A549 (cell line): ENCODE measurements at regions not wholly inside any gene's neighbourhood (a gene's known extent, or its start where the extent isn't known, plus 50 kb on each side); places are given as distances from the start of the nearest gene placed in this dataset.

Experiments used
- ATAC-seq, 2 experiments: fragments of 200-7000 bp in 1 of 2; fragments of >200 bp in 1 of 2; cut with Nextera tagmentation in 1 of 2; cut with Tn5 transposase in 1 of 2; 3 replicates each; pipeline versions ENCODE4 v1.8.0 to v1.9.1; 2018 to 2020; ENCODE audit warnings: mild to moderate bottlenecking in 1 of 2, moderate library complexity in 1 of 2
- CTCF ChIA-PET: fragments of 300-600 bp; sonication (Branson Sonifier 250); formaldehyde crosslinking; extraction: SDS; loops from one replicate; lab custom pipeline; 2021; ENCODE audit warnings: antibody characterized with exemption, inconsistent platforms; lab: Yijun Ruan, JAX
- POLR2A ChIA-PET: fragments of 350-600 bp; formaldehyde crosslinking; extraction: SDS; loops from one replicate; lab custom pipeline; 2021; ENCODE audit warnings: antibody characterized with exemption, inconsistent platforms; lab: Yijun Ruan, JAX
- DNase-seq, 2 experiments: peaks; one replicate each; pipeline versions ENCODE4 v3.0.0 to v3.0.0-alpha.2; 2011 to 2016; ENCODE audit warnings: low read depth in 1 of 2, low spot score in 1 of 2
- FAIRE-seq: peaks from 2 replicates; lab custom pipeline; 2011; peaks lifted over from hg19 to GRCh38; lab: Jason Lieb, UNC
- H3K27ac ChIP-seq, 2 experiments: fragments of >200 bp; sonication (Bioruptor Twin); formaldehyde crosslinking; 3 replicates each; pipeline ENCODE4 v1.5.1; 2016 to 2017
- H3K4me1 ChIP-seq: fragments of >200 bp; sonication (Bioruptor Twin); formaldehyde crosslinking; 3 replicates; pipeline ENCODE4 v1.6.1; 2016
- H3K4me2 ChIP-seq: fragments of >200 bp; sonication (Bioruptor Twin); formaldehyde crosslinking; 3 replicates; pipeline ENCODE4 v1.6.1; 2016
- H3K4me3 ChIP-seq: fragments of >200 bp; sonication (Bioruptor Twin); formaldehyde crosslinking; 3 replicates; pipeline ENCODE4 v1.5.1; 2016
- H3K9me3 ChIP-seq: fragments of >200 bp; sonication (Bioruptor Twin); formaldehyde crosslinking; 3 replicates; pipeline ENCODE4 v1.6.1; 2016
- CBX8 ChIP-seq: fragments of 200-600 bp; sonication (generic); IDR thresholded peaks from 2 replicates; pipeline ENCODE4 v1.6.1; 2016
- CEBPB ChIP-seq, 2 experiments: fragments of >200 bp in 1 of 2; sonication (Bioruptor Twin) in 1 of 2; formaldehyde crosslinking in 1 of 2; IDR thresholded peaks; 2 replicates each; pipeline ENCODE4 v1.6.1; 2012 to 2016
- CHD4 ChIP-seq: fragments of 200-600 bp; sonication (generic); IDR thresholded peaks from 2 replicates; pipeline ENCODE4 v1.6.1; 2016; ENCODE audit warnings: antibody characterized with exemption, mild to moderate bottlenecking, borderline replicate concordance
- EHMT2 ChIP-seq: fragments of 200-600 bp; sonication (generic); IDR thresholded peaks from 2 replicates; pipeline ENCODE4 v1.6.1; 2016; ENCODE audit warnings: antibody characterized with exemption, low read depth, mild to moderate bottlenecking, moderate library complexity
- ESRRA ChIP-seq: fragments of 150-350 bp; IDR thresholded peaks from 2 replicates; pipeline ENCODE4 v1.6.1; 2014; ENCODE audit warnings: mild to moderate bottlenecking, low read length, borderline replicate concordance
- FOSB ChIP-seq: fragments of 250-450 bp; sonication (Bioruptor Pico); IDR thresholded peaks from 2 replicates; pipeline ENCODE4 v1.5.0; 2020; ENCODE audit warnings: mild to moderate bottlenecking, moderate library complexity
- FOSL2 ChIP-seq, 2 experiments: fragments of 450-650 bp in 1 of 2; fragments of >200 bp in 1 of 2; sonication (Bioruptor Twin) in 1 of 2; formaldehyde crosslinking; IDR thresholded peaks; 2 replicates each; pipeline versions ENCODE4 v1.5.0 to v1.6.1; 2016 to 2020; ENCODE audit warnings: mild to moderate bottlenecking in 1 of 2, moderate library complexity in 1 of 2
- FOXS1 ChIP-seq: fragments of 250-450 bp; sonication (Bioruptor Pico); IDR thresholded peaks from 2 replicates; pipeline ENCODE4 v1.5.0; 2020; ENCODE audit warnings: mild to moderate bottlenecking, moderate library complexity
- GATA3 ChIP-seq: IDR thresholded peaks from 2 replicates; pipeline ENCODE4 v1.6.1; 2012; ENCODE audit warnings: borderline replicate concordance
- HOXB5 ChIP-seq: fragments of 250-450 bp; sonication (Bioruptor Pico); IDR thresholded peaks from 2 replicates; pipeline ENCODE4 v1.5.0; 2020; ENCODE audit warnings: mild to moderate bottlenecking, moderate library complexity
- JUN ChIP-seq, 2 experiments: fragments of >200 bp; sonication (Bioruptor Twin); formaldehyde crosslinking; IDR thresholded peaks; 2 replicates in 1 of 2; 3 replicates in 1 of 2; pipeline ENCODE4 v1.6.1; 2016 to 2017
- MAFK ChIP-seq: fragments of 450-650 bp; IDR thresholded peaks from 2 replicates; pipeline ENCODE4 v1.6.1; 2014; ENCODE audit not compliant: partially characterized antibody
- MAZ ChIP-seq: fragments of 150-350 bp; IDR thresholded peaks from 2 replicates; pipeline ENCODE4 v1.6.1; 2014; ENCODE audit warnings: antibody characterized with exemption, low read depth, low read length, borderline replicate concordance
- NPAS2 ChIP-seq: fragments of 250-450 bp; sonication (Bioruptor Pico); IDR thresholded peaks from 2 replicates; pipeline ENCODE4 v1.8.0; 2022; ENCODE audit warnings: mild to moderate bottlenecking, moderate library complexity, borderline replicate concordance
- PHF8 ChIP-seq: fragments of 200-600 bp; sonication (generic); IDR thresholded peaks from 2 replicates; pipeline ENCODE4 v1.6.1; 2016; ENCODE audit warnings: low read depth, mild to moderate bottlenecking, antibody characterized with exemption, moderate library complexity, borderline replicate concordance
- POLR2AphosphoS2 ChIP-seq: conservative IDR thresholded peaks from 2 replicates; pipeline ENCODE4 v1.6.1; 2012; ENCODE audit warnings: low read length, improper control_type of control experiment, inconsistent platforms
- RCOR1 ChIP-seq: fragments of 150-350 bp; IDR thresholded peaks from 2 replicates; pipeline ENCODE4 v1.6.1; 2014; ENCODE audit warnings: antibody characterized with exemption, low read length, low read depth
- RFX5 ChIP-seq: fragments of 450-650 bp; IDR thresholded peaks from 2 replicates; pipeline ENCODE4 v1.7.1; 2014; ENCODE audit warnings: antibody characterized with exemption, mild to moderate bottlenecking, moderate library complexity
- SREBF2 ChIP-seq: fragments of 450-650 bp; IDR thresholded peaks from 2 replicates; pipeline ENCODE4 v1.6.1; 2014; ENCODE audit warnings: mild to moderate bottlenecking, moderate library complexity
- TP53 ChIP-seq: fragments of 250-450 bp; sonication (Bioruptor Pico); IDR thresholded peaks from 2 replicates; pipeline ENCODE4 v1.5.0; 2021; ENCODE audit warnings: mild to moderate bottlenecking, moderate library complexity
- ZC3H11A ChIP-seq: fragments of 450-650 bp; IDR thresholded peaks from 2 replicates; pipeline ENCODE4 v1.6.1; 2014; ENCODE audit warnings: antibody characterized with exemption, mild to moderate bottlenecking
- ZFP36 ChIP-seq: fragments of 450-650 bp; IDR thresholded peaks from 2 replicates; pipeline ENCODE4 v1.6.1; 2014; ENCODE audit warnings: borderline replicate concordance; ENCODE audit not compliant: partially characterized antibody
- ZNF302 ChIP-seq: fragments of 250-450 bp; sonication (Bioruptor Pico); IDR thresholded peaks from 2 replicates; pipeline ENCODE4 v1.9.0; 2021; ENCODE audit warnings: inconsistent platforms, mild to moderate bottlenecking, moderate library complexity
- WGBS: methylation state at CpG from one replicate; pipeline ENCODE4 v1.1.6; 2017; ENCODE audit errors: missing lambda C conversion rate; 5-methylcytosine and 5-hydroxymethylcytosine counted together
- TF ChIP-seq, protein P1 (sequence below): fragments of >200 bp; sonication (Bioruptor Twin); formaldehyde crosslinking; IDR thresholded peaks from 2 replicates; pipeline ENCODE4 v1.6.1; 2016
- TF ChIP-seq, protein P2 (sequence below): fragments of 450-650 bp; IDR thresholded peaks from 2 replicates; pipeline ENCODE4 v1.6.1; 2014; ENCODE audit warnings: antibody characterized with exemption
- TF ChIP-seq, protein P3 (sequence below): IDR thresholded peaks from 2 replicates; pipeline ENCODE4 v1.6.1; 2012
- TF ChIP-seq, protein P4 (sequence below): IDR thresholded peaks from 2 replicates; pipeline ENCODE4 v1.6.1; 2012; ENCODE audit warnings: low read depth, borderline replicate concordance
- TF ChIP-seq, protein P5 (sequence below): fragments of >200 bp; sonication (Bioruptor Twin); formaldehyde crosslinking; IDR thresholded peaks from 3 replicates; pipeline ENCODE4 v1.5.1; 2016
- TF ChIP-seq, protein P6 (sequence below): IDR thresholded peaks from 2 replicates; pipeline ENCODE4 v1.6.1; 2012

DNA sequence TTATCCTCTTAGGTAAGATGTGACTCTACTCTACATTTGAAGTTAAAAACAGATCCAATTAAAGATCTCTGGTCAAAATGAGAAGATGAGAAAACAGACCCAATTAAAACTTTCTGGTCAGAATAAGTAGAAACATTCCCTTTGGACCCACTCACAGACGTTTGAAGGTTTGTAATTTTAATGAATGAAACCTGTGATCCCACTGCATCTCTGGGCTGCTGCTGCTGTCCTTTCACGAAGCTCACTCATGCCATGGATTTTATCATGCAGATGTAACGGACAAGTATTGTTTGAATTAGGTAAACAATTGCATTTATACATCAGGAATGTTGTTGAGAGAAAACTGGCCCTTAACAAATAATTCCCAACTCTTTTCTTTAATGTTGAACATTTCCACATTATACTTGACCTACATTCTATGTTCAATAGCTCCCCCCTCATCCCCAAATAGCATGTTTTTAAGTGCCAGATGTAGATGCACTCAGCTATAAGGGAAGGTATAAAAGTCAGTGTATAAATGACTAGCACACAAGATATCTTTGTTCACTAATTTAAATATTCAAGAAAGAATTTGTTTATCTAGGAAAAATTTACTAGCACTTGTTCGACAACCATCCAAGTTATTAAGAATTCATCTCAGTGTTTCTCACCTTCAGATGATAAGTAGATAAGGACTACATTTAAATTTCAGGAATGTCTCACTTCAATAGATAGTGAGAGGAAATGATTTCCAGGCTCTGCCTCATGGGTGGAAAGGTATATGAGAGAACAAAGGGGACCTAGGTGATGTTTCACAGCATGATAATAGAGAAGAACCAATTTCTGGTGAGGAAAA lies 202.3 kb upstream of the LMNTD1 start:
- FAIRE-seq = no peak
- ATAC-seq = no peak
- no peak for TF ChIP-seq PHF8
- TF ChIP-seq CHD4 = no peak
- TF ChIP-seq ZC3H11A = no peak
- TF ChIP-seq, protein P1, sequence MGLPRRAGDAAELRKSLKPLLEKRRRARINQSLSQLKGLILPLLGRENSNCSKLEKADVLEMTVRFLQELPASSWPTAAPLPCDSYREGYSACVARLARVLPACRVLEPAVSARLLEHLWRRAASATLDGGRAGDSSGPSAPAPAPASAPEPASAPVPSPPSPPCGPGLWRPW = no peak
- TF ChIP-seq FOSL2 (IDR thresholded peaks at IDR 0.05) = no peak
- no peak for TF ChIP-seq FOSL2 (CRISPR knock-in tag; IDR thresholded peaks at IDR 0.05)
- no peak for TF ChIP-seq MAFK
- TF ChIP-seq, protein P2, sequence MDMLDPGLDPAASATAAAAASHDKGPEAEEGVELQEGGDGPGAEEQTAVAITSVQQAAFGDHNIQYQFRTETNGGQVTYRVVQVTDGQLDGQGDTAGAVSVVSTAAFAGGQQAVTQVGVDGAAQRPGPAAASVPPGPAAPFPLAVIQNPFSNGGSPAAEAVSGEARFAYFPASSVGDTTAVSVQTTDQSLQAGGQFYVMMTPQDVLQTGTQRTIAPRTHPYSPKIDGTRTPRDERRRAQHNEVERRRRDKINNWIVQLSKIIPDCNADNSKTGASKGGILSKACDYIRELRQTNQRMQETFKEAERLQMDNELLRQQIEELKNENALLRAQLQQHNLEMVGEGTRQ = no peak
- TF ChIP-seq SREBF2 = no peak
- TF ChIP-seq, protein P3, sequence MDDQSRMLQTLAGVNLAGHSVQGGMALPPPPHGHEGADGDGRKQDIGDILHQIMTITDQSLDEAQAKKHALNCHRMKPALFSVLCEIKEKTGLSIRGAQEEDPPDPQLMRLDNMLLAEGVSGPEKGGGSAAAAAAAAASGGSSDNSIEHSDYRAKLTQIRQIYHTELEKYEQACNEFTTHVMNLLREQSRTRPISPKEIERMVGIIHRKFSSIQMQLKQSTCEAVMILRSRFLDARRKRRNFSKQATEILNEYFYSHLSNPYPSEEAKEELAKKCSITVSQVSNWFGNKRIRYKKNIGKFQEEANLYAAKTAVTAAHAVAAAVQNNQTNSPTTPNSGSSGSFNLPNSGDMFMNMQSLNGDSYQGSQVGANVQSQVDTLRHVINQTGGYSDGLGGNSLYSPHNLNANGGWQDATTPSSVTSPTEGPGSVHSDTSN = no peak
- no peak for TF ChIP-seq ESRRA
- TF ChIP-seq CEBPB (IDR thresholded peaks at IDR 0.05) = no peak
- no peak for TF ChIP-seq RFX5
- no peak for TF ChIP-seq TP53 (CRISPR knock-in tag)
- no peak for TF ChIP-seq RCOR1
- TF ChIP-seq, protein P4, sequence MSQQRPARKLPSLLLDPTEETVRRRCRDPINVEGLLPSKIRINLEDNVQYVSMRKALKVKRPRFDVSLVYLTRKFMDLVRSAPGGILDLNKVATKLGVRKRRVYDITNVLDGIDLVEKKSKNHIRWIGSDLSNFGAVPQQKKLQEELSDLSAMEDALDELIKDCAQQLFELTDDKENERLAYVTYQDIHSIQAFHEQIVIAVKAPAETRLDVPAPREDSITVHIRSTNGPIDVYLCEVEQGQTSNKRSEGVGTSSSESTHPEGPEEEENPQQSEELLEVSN = no peak
- TF ChIP-seq FOSB (CRISPR knock-in tag) = no peak
- TF ChIP-seq NPAS2 = no peak
- TF ChIP-seq ZFP36 = no peak
- ChIA-PET POLR2A (no interaction called here), CTCF (interaction anchor here (0.6 kb wide), 1 partner anchor 262 kb away, joined by 3 read pairs; no protein-coding TSS in a partner anchor)
- peaks cover 8% of the 10 kb centered on the region; the same call in 2 of the 3 replicates for H3K4me1 ChIP-seq
- no peak overlapping the region for H3K27ac ChIP-seq
- WGBS = 29% methylated on average over 4 of the region's 4 CpGs
- H3K4me2 ChIP-seq = no peak overlapping the region
- H3K4me3 ChIP-seq = no peak overlapping the region
- no peak for DNase-seq
- H3K9me3 ChIP-seq = no peaks in the 10 kb centered on the region

DNA sequence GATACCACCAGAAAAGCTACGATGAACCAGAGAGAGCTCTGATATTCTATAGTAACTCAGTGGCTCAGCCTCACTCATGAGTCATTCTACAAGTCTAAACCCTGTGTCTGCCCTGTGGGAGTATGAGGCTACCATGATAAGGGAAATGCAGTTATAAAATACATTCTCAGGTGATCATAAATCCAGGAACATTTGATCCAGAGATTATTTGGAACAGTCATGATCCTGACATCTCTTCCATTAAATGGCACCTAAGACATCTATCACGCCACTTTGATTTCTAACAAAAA lies 202.6 kb upstream of the RASSF8 start:
- ChIA-PET POLR2A (no interaction called here), CTCF (interaction anchor here (0.6 to 1.2 kb wide), 2 partner anchors 13 to 261 kb away, joined by 3 read pairs; no protein-coding TSS in a partner anchor)
- no peak for TF ChIP-seq RFX5
- no peak for TF ChIP-seq ZC3H11A
- TF ChIP-seq POLR2AphosphoS2 = no peak
- TF ChIP-seq HOXB5 (CRISPR knock-in tag) = no peak
- TF ChIP-seq ESRRA = no peak
- TF ChIP-seq ZFP36 = no peak
- TF ChIP-seq ZNF302 = no peak
- TF ChIP-seq NPAS2 = no peak
- TF ChIP-seq, protein P4 = no peak
- TF ChIP-seq, protein P5, sequence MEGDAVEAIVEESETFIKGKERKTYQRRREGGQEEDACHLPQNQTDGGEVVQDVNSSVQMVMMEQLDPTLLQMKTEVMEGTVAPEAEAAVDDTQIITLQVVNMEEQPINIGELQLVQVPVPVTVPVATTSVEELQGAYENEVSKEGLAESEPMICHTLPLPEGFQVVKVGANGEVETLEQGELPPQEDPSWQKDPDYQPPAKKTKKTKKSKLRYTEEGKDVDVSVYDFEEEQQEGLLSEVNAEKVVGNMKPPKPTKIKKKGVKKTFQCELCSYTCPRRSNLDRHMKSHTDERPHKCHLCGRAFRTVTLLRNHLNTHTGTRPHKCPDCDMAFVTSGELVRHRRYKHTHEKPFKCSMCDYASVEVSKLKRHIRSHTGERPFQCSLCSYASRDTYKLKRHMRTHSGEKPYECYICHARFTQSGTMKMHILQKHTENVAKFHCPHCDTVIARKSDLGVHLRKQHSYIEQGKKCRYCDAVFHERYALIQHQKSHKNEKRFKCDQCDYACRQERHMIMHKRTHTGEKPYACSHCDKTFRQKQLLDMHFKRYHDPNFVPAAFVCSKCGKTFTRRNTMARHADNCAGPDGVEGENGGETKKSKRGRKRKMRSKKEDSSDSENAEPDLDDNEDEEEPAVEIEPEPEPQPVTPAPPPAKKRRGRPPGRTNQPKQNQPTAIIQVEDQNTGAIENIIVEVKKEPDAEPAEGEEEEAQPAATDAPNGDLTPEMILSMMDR = no peak
- TF ChIP-seq EHMT2 = no peak
- TF ChIP-seq JUN (IDR thresholded peaks at IDR 0.05) = no peak
- TF ChIP-seq, protein P6, sequence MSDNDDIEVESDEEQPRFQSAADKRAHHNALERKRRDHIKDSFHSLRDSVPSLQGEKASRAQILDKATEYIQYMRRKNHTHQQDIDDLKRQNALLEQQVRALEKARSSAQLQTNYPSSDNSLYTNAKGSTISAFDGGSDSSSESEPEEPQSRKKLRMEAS = no peak
- TF ChIP-seq FOXS1 (CRISPR knock-in tag) = no peak
- TF ChIP-seq CBX8 = no peak
- no peak for TF ChIP-seq GATA3
- TF ChIP-seq MAZ = no peak
- Histone ChIP-seq H3K4me1 (peaks cover 8% of the 10 kb centered on the region; the same call in 2 of the 3 replicates), H3K27ac (no peak overlapping the region), H3K4me2 (no peak overlapping the region), H3K9me3 (no peaks in the 10 kb centered on the region), H3K4me3 (no peak overlapping the region)
- FAIRE-seq (no peak), DNase-seq (no peak), ATAC-seq (no peak)
- 53% methylated on average over 2 of the region's 2 CpGs for WGBS
